ENCODE measurements at regions not wholly inside any gene's neighbourhood (a gene's known extent, or its start where the extent isn't known, plus 50 kb on each side); places are given as distances from the start of the nearest gene placed in this dataset.
A peak's percentile ranks its signal among the peaks of the same experiment; 100 is the strongest.

GRCh38 chr2:39852831-39853230 is 73.8 kb upstream of the THUMPD2 start (continued):
- TF ChIP-seq E2F4 (CRISPR knock-in tag; IDR thresholded peaks at IDR 0.05; ENCODE audit: borderline replicate concordance, low read depth) (no peak), PRDM15 (CRISPR knock-in tag; IDR thresholded peaks at IDR 0.05) (no peak), MXD4 (CRISPR knock-in tag; IDR thresholded peaks at IDR 0.05; ENCODE audit: borderline replicate concordance) (no peak), ATF2 (CRISPR knock-in tag; IDR thresholded peaks at IDR 0.05; ENCODE audit: borderline replicate concordance, low read depth) (no peak), ZBTB43 (CRISPR knock-in tag; IDR thresholded peaks at IDR 0.05) (no peak)

- CTCF ChIA-PET, result interaction anchor here (0.7 to 1.4 kb wide), 6 partner anchors 12 to 69 kb away, joined by 3 to 9 read pairs (median 4); no protein-coding TSS in a partner anchor
- Mint-ChIP-seq H3K4me1 (peaks cover 23% of the 10 kb centered on the region), H3K36me3 (no peaks in the 10 kb centered on the region), H3K9me3 (no peaks in the 10 kb centered on the region), H3K27ac (peak overlapping the region; percentile 14; the same call in 1 of the 2 replicates), H3K27me3 (ENCODE audit: low read depth) (no peaks in the 10 kb centered on the region), H3K4me3 (no peak overlapping the region)
- ATAC-seq (peak; percentile 90), DNase-seq (ENCODE audit: low spot score) (peak; percentile 26)
- POLR2A ChIA-PET, result no interaction called here
- no peak for TF ChIP-seq ZMAT4 (CRISPR knock-in tag; IDR thresholded peaks at IDR 0.05)
- TF ChIP-seq JUN (CRISPR knock-in tag; IDR thresholded peaks at IDR 0.05), result no peak
- no peak for TF ChIP-seq IRF1 (CRISPR knock-in tag; IDR thresholded peaks at IDR 0.05)
- no peak for TF ChIP-seq KAT7 (CRISPR knock-in tag; IDR thresholded peaks at IDR 0.05; ENCODE audit: borderline replicate concordance)
These were observed 72.6 kb upstream of the THUMPD2 start for GRCh38 chr2:39851651-39852110.

GRCh38 chr2:39851251-39851650 is 72.2 kb upstream of the THUMPD2 start:
- Mint-ChIP-seq H3K4me3 (no peak overlapping the region), H3K36me3 (no peaks in the 10 kb centered on the region), H3K27me3 (ENCODE audit: low read depth) (no peaks in the 10 kb centered on the region), H3K9me3 (no peaks in the 10 kb centered on the region), H3K27ac (no peak overlapping the region), H3K4me1 (peaks cover 23% of the 10 kb centered on the region)
- no peak for ATAC-seq
- no peak for TF ChIP-seq AR (CRISPR knock-in tag; IDR thresholded peaks at IDR 0.05)
- DNase-seq (ENCODE audit: low spot score), result no peak
- CTCF ChIA-PET, result interaction anchor here (0.7 to 1.4 kb wide), 5 partner anchors 11 to 69 kb away, joined by 3 to 9 read pairs (median 4); no protein-coding TSS in a partner anchor
- POLR2A ChIA-PET, result no interaction called here

All from WTC11 (cell line).